Fibroblast of skin of back (primary cell): ENCODE measurements at regions not wholly inside any gene's neighbourhood (a gene's known extent, or its start where the extent isn't known, plus 50 kb on each side); places are given as distances from the start of the nearest gene placed in this dataset.
A peak's percentile ranks its signal among the peaks of the same experiment; 100 is the strongest.

ENCODE experiments used
- DNase-seq: peaks from one replicate; pipeline ENCODE4 v3.0.0-alpha.2; 2013

GRCh38 chr11:134864233-134864967 is 452.4 kb upstream of the B3GAT1 start:
- DNase-seq: no peak

DNA sequence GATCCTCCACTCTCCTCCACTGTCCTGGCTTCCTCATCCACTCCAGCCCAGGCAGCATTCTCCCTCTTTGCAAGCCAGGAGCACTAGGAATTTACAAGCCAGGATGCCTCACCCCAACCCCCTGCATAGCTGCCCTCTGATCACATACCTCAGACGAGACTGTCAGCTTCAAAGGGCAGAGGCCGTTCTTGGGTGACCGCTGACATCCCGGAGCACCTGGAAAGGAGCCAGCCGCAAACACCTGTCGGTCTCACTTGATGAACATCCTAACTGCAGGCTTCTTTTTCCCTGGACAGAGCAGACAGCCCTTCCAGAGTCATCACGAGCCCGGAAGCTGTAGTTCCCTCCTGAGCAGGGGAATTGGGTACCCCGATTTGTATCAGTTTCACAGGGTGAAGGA is 451.3 kb upstream of the B3GAT1 start:
- DNase-seq: no peak

- no peak for DNase-seq
These were observed 450.6 kb upstream of the B3GAT1 start for GRCh38 chr11:134862587-134863195.

DNA sequence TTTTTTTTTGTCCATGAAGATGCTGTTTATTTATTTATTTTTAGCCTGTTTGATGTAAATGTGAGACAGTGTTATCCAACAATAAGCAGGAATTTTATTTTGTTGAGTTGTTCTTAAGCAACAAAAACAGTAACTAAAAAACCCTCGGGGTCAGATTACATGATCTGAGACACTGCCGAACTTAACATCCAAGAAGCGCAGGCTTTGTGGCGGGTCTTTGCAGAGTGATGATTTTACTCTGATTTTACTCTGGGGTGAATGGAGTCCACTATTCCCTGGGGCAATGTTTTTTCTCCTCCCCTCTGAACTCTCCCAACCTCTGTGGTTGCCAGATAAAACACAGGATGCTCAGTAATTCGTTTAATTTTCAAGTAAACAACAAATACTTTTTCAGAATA is 450.1 kb upstream of the B3GAT1 start:
- DNase-seq: no peak

DNA sequence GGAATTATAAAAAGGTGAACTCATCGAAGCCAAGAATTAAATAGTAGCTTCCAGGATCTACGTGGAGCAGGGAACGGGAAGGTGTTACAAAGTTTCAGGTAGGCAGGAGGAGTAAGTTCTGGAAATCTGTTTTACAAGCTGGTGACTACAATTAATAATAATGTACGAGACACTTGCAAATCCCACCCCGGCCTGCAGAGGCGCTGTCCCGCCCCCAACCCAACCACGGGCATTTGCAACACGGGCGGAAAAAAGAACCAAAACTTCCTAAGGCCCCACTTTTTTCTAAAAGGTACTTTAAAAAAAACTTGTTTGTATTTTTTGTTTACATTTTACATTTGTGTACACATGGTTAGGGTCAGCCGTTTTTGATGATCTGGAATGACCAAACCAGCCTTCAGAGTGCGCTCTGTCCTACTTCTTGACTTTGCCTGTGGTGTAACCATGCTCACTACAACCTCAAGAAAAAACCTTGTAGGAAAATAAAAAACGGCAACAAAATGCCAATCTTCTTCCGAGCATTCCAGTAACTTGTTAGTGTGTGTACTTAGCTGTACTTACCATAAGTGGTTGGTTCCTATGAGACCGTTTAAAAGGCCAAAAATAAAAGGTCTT is 449.6 kb upstream of the B3GAT1 start:
- no peak for DNase-seq

- DNase-seq: no peak
These were observed 446.9 kb upstream of the B3GAT1 start for GRCh38 chr11:134858783-134859480.

DNA sequence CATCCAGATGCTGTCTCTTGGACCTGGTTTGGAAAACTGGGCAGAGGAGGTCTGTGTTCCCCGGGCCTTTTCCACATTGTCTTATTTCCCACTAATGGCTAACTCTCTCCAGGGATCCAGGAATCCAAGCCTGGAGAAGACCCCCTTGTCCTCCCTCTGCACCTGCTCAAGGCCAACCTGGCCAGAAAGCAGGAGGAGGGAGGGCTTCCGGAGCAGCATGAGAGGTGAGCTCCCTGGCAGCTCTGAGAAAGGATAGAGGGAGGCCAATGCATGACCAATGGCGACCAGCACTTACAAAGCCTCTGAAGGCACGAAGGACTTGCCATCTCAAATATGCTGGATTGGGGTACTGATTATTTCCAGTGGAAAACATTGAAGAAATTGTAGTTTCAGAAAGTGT is 445.0 kb upstream of the B3GAT1 start:
- DNase-seq: no peak

- DNase-seq: no peak
These were observed 444.3 kb upstream of the B3GAT1 start for GRCh38 chr11:134856056-134856971.

GRCh38 chr11:134853992-134854991 is 442.2 kb upstream of the B3GAT1 start:
- DNase-seq: no peak

DNA sequence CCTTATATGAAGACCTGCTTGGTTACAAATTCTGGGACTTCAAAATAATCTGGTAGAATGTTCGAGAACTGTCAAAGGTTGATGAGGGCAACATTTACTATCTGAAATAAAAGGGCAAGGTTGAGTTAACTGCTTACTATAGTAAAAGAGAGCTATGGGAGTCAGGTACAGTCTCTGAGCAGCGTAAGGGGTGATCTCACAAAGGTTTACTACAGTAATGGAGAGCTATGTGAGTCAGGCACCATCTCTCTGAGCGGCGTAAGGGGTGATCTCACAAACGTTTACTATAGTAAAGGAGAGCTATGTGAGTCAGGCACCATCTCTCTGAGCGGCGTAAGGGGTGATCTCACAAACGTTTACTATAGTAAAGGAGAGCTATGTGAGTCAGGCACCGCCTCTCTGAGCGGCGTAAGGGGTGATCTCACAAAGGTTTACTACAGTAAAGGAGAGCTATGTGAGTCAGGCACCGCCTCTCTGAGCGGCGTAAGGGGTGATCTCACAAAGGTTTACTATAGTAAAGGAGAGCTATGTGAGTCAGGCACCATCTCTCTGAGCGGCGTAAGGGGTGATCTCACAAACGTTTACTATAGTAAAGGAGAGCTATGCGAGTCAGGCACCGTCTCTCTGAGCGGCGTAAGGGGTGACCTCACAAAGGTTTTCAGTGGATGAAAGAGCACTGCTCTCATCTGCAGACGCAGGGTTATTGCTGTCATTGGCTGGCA is 439.6 kb upstream of the B3GAT1 start:
- peak; percentile 18 for DNase-seq

GRCh38 chr11:134850566-134850965 is 438.5 kb upstream of the B3GAT1 start:
- no peak for DNase-seq

- no peak for DNase-seq
These were observed 437.8 kb upstream of the B3GAT1 start for GRCh38 chr11:134849833-134850232.

GRCh38 chr11:134847083-134847715 is 435.2 kb upstream of the B3GAT1 start:
- DNase-seq: no peak

GRCh38 chr11:134846328-134847082 is 434.5 kb upstream of the B3GAT1 start:
- DNase-seq: no peak

DNA sequence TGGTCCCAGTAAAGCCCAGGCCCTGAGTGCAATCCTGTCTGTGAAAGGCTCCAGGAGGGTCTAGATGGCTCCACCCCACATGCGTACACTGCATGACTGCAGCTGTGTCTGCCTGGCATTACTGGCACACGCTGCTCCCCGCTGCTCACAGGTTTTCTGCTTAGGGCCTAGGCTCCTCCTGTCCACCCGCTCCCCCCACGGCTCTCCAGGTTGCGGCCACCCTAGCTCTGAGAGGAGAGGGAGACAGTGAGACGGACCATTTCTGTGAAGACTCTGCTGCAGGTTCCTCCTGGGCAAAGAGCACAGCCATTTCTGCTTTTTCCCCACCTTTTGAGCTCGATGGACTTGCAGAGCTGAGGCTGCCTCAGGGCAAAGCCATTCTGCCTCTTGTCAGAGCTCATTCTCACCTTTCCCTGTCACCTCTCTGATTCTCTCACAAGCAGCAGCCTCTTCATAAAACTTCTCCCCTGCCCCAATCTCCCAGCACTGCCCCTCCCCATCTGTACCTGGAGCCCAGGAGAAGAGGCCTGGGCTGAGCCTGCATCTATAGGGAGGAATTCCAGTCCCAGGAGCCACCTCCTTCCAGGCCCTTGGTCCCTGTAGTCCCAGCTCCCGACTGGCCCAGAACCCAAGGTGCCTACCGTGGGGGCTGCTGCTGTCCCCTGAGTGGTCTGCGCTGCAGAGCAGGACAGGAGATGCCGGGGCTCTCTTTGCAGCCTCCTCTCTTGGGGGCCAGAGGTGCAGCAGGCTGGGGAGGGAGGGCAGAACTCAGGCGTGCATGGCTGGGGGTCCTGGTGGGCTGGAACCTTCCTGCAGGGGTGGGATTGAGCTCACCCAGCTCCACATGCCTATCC is 433.7 kb upstream of the B3GAT1 start:
- no peak for DNase-seq

DNA sequence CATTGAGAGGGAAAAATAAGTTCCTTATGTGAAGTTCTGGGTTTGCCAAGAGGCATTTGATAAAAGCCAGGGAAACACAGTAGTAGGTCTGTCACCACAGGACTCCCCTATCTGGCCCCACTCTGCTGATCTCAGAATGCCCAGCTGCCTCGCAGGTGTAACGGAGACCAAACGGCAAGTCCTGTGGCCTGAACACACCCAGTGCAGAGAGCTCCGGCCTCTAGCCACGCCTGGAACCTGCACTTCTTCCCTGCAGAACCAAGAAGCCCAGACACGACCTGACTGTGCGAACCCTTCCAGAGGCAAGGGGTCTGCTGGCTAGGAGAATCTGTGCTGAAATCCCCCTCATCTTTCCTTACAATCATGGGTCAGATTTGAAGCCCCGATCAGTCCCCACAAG is 432.8 kb upstream of the B3GAT1 start:
- DNase-seq: no peak

GRCh38 chr11:134843735-134844134 is 431.7 kb upstream of the B3GAT1 start:
- DNase-seq: no peak

- no peak for DNase-seq
These were observed 431.0 kb upstream of the B3GAT1 start for GRCh38 chr11:134843020-134843419.
